Fibroblast of skin of left biceps (primary cell): ENCODE measurements at regions not wholly inside any gene's neighbourhood (a gene's known extent, or its start where the extent isn't known, plus 50 kb on each side); places are given as distances from the start of the nearest gene placed in this dataset.
"Not testable (repeated sequence)": the region's sequence is repeated elsewhere in the genome, so short reads cannot be mapped to it uniquely, and the experiment has no call there.

ENCODE experiments used
- DNase-seq, 2 experiments: peaks; one replicate each; pipeline ENCODE4 v3.0.0-alpha.2; 2013; ENCODE audit warnings: low read depth in 2 of 2

DNA sequence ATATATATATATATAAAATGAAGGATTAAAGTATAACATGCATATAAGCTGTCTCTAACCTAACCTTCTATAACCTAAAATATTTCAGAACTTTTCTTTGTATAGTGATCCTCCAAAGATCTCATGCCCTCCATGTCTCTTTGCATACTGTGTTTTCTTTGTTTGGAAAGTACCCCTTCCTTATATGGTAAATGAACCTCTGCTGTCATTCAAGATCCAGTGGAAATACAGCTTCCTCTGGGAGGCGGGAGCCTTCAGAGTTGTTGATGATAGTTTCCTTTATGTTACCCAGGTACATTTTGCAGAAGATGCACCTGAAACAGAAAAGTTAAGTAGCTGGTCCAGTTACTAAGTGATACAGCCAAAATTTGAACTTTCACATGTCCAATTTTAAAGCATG lies 233.3 kb upstream of the FOXP2 start:
- DNase-seq, result no peak

GRCh38 chr7:114180556-114181266 lies 233.9 kb upstream of the FOXP2 start:
- no peak for DNase-seq

GRCh38 chr7:114175125-114175524 lies 239.5 kb upstream of the FOXP2 start:
- DNase-seq, result no peak

- no peak for DNase-seq
Observed at GRCh38 chr7:114173170-114173890, 241.3 kb upstream of the FOXP2 start.

DNA sequence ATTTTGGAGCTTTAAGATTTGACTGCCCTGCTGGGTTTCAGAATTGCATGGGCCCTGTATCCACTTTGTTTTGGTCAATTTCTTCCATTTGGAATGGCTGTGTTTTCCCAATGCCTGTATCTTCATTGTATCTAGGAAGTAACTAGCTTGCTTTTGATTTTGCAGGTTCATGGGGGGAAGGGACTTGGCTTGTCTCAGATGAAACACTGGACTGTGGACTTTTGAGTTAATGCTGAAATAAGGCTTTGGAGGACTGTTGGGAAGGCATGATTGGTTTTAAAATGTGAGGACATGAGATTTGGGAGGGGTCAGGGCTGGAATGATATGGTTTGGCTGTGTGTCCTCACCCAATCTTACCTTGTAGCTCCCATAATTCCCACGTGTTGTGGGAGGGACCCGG lies 245.2 kb upstream of the FOXP2 start:
- DNase-seq, result not testable (repeated sequence)

- no peak for DNase-seq
Observed at GRCh38 chr7:114160925-114161324, 242.1 kb upstream of the PPP1R3A start.

DNA sequence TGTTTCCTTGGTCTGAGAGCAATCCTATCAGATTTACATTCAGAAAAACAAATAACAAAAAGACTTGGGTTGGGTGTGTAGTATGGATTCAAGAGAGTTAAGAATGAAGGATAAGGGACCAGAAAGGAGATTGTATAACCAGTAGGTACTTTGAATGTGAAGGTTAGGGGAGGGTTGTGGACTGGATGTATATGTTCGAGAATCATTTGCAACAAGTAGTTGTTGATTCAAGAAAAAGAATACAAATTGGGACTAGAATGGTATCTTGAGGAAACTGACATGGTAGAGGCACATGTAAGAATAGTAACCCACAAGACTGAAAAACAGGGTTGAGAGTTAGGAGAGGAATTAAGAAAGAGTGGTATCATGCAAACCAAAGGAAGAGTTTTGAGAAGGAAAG lies 240.0 kb upstream of the PPP1R3A start:
- no peak for DNase-seq

GRCh38 chr7:114158275-114158674 lies 239.5 kb upstream of the PPP1R3A start:
- no peak for DNase-seq

DNA sequence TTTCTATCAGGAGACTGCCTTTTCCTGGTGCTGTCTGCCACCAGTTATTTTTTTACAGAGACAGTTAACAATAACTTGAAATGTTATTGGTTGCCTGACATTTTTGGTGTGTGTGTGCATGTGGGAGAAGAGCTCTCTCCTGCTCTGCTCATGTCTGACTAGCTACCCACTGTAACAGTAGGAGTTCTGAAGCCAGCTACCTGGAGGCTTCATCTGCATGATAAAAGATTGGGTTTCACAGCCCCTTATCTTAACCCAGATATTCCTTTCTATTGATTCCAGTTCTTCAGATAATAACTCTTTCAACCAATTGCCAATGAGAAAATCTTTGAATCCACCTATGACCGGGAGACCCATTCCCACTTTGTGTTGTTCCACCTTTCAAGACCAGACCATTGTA lies 237.4 kb upstream of the PPP1R3A start:
- DNase-seq, result no peak

DNA sequence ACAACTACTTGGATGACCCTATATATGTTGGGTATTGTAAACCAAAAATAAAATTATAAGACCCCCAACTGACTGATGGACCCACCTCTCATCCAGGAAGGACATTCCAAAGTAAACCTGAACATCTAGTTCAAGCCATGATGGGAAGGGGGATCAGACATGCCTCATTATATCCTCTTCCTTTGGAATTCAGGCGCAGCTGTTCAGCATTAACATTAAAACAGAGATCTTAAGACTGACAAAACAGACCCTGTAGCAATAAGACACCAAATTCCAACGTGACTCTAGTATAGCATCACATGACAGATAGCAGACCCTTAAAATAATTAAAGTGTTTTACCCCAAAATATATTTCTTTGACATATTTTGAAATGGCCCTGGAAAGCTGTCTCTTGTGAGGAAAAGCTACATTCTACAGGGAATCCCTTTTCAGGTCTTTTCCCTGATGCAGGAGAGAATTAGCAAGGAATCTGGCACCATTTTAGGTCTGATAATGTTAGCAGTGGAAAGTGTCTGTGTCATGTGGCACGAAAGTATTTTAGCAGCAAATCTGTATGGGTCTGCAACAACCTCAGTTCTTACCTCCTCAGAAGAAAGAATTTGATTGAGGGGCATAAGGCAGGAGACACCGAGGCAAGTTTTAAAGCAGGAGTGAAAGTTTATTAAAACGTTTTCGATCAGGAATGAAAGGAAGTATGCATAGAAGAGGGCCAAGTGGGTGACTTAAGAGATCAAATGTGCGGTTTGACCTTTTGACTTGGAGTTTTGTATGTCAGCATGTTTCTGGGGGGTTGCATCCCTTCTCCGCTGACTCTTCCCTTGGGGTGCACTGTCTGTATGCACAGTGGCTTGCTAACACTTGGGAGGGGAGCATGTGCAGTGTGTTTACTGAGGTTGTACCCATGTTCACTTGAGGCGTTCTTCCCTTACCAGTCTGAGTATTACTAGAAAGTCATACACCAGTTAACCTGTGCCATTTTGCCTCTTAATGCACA lies 236.6 kb upstream of the PPP1R3A start:
- no peak for DNase-seq

- no peak for DNase-seq
Observed at GRCh38 chr7:114153700-114154099, 234.9 kb upstream of the PPP1R3A start.

- no peak for DNase-seq
Observed at GRCh38 chr7:114152314-114152938, 233.6 kb upstream of the PPP1R3A start.

DNA sequence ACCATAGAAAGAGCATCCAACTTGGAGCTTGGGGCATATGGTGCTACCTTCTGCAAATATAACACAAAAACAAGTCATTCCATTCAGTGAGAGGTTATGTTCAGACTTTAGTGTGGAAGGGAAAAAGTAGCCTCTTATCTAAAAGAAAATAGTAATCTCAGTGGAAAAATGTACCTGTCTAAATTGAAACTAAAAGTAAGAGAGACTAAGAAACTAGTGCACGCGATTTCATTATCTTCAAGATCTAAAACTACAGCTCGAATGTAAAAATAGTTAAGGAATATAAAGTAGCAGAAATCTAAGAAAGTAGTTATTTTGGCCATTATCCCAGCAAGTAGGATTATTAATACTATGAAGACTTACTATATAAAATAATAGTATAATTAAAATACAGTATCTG lies 233.0 kb upstream of the PPP1R3A start:
- no peak for DNase-seq

DNA sequence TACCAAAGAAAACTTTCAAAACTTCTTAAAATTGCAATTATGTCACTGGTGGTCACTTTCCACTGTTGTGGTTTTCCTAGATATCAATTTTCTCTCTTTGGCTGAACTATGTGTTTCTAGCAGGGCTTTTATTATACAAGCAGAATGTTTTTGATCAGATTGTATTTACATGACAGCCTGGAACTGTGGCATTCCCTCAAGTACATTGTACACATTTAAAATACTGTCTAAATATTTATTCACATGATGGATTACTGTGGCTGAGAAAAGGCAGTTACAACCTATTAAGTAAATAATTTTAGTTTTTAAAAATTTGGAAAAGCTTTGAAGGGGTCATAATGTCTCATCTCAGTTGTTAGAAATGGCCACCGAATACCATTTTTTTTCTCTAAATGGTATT lies 231.9 kb upstream of the PPP1R3A start:
- DNase-seq, result no peak

DNA sequence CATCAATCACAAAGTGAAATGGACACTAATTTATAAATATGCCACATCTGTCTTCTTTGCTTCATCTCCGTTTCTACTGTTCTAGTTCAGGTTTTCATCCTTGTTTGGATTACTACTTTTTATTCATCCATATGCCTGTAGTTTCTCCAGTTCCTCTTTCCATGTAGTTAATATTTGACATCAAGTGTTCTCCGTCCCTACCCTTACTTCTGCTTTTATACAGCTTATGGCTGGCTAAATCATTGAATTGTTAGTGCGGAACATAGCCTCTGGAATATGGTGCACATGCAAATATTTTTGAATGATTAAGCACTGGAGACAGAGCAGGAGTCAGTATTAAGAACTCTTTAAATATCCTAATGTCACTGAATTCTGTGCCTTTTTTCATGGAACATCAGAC lies 230.0 kb upstream of the PPP1R3A start:
- no peak for DNase-seq

GRCh38 chr7:114141415-114141814 lies 222.6 kb upstream of the PPP1R3A start:
- no peak for DNase-seq

DNA sequence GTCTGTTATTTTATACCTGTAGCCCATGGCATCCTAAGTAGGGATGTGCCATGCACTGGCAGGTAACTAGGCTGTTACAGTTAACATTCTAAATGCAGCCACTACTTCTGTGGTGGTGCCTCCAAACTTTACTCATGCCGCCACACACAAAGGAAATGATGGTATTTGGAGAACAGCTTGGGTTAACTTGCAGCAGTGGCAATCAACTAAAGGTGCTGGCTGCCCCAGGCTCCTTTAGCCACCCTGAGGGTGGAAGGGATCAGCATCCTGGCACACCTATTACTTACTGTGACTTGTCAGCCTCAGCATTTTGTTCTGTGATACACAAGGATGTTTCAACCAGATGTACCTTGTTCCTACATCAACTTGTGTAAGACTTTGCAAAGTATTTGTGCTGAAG lies 221.8 kb upstream of the PPP1R3A start:
- DNase-seq, result no peak

- DNase-seq, result not testable (repeated sequence)
Observed at GRCh38 chr7:114139690-114140089, 220.9 kb upstream of the PPP1R3A start.

DNA sequence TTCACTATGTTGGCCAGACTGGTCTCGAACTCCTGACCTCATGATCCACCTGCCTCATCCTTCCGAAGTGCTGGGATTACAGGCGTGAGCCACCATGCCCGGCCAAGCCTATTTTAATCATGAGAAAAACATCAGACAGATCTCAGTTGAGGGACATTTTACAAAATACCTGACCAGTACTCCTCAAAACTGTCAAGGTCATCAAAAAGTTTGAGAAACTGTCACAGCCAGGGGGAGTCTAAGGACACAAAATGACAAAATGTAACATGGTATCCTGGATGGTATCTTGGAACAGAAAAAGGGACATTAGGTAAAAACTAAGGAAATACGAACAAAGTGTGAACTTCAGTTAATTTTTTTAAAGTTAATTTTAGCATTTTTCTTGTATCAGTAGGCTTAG lies 219.8 kb upstream of the PPP1R3A start:
- DNase-seq, result no peak

- DNase-seq, result no peak
Observed at GRCh38 chr7:114133717-114134116, 214.9 kb upstream of the PPP1R3A start.

GRCh38 chr7:114130866-114131265 lies 212.1 kb upstream of the PPP1R3A start:
- DNase-seq, result no peak

GRCh38 chr7:114128880-114129279 lies 210.1 kb upstream of the PPP1R3A start:
- no peak for DNase-seq
